ENCODE measurements at regions not wholly inside any gene's neighbourhood (a gene's known extent, or its start where the extent isn't known, plus 50 kb on each side); places are given as distances from the start of the nearest gene placed in this dataset.

- no peaks in the 10 kb centered on the region for H3K27me3 ChIP-seq (ENCODE audit: control insufficient read depth, insufficient read depth, low read length)
- DNase-seq (ENCODE audit: low read depth) = no peak
- H3K36me3 ChIP-seq (ENCODE audit: control insufficient read depth, insufficient read depth, low read length) = no peaks in the 10 kb centered on the region
- no peak for TF ChIP-seq CTCF (IDR thresholded peaks at IDR 0.05; ENCODE audit: insufficient read depth, low read length, poor library complexity, severe bottlenecking)
- no peak overlapping the region for H3K4me3 ChIP-seq (ENCODE audit: low read depth, low read length)
These were observed 234.6 kb downstream of the USP25 start for GRCh38 chr21:15964236-15964855.

DNA sequence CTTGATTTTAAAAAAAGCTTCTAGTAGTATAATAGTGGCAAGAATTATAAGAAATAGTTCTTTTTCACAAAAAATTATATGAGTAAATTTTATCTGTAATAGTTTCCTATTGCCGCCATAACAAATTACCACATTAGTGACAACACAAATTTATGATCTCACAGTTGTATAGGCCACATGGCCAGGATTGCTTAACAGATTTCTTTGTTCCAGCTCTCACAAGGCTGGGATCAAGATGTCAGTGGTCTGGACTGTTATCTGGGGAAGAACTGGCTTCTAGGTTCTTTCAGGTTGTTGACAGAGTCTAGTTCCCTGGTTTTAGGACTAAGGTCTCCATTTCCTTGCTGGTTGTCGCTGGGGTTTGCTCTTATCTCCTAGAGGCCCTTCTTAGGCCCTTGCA lies 236.4 kb downstream of the USP25 start:
- no peak for TF ChIP-seq CTCF (IDR thresholded peaks at IDR 0.05; ENCODE audit: insufficient read depth, low read length, poor library complexity, severe bottlenecking)
- H3K27me3 ChIP-seq (ENCODE audit: control insufficient read depth, insufficient read depth, low read length) = no peaks in the 10 kb centered on the region

DNA sequence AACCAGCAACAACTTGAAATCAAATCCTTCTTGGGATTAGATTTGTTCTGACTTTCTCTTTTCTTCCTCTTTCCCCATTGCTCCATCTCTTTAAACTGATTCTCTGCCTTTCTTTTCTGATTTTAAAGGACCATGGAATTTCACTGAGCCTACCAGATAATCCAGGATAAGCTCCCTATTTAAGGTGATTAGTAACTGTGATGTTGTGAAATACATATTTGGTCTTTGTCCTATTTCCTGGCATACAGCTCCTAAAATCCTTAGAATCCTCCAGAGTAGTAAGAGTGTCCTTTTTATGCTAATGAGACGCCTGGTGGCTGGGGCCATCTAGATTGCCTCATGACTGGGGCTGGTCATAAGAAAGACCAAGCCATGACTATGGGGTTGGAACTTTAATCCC lies 236.9 kb downstream of the USP25 start:
- H3K4me3 ChIP-seq (ENCODE audit: low read depth, low read length) = no peak overlapping the region
- H3K36me3 ChIP-seq (ENCODE audit: control insufficient read depth, insufficient read depth, low read length) = no peaks in the 10 kb centered on the region
- H3K27me3 ChIP-seq (ENCODE audit: control insufficient read depth, insufficient read depth, low read length) = no peaks in the 10 kb centered on the region
- no peak for DNase-seq (ENCODE audit: low read depth)
- TF ChIP-seq CTCF (IDR thresholded peaks at IDR 0.05; ENCODE audit: insufficient read depth, low read length, poor library complexity, severe bottlenecking) = no peak

More for the DNA sequence above, 236.4 kb downstream of the USP25 start:
- DNase-seq (ENCODE audit: low read depth) = no peak
- H3K4me3 ChIP-seq (ENCODE audit: low read depth, low read length) = no peak overlapping the region
- H3K36me3 ChIP-seq (ENCODE audit: control insufficient read depth, insufficient read depth, low read length) = no peaks in the 10 kb centered on the region

DNA sequence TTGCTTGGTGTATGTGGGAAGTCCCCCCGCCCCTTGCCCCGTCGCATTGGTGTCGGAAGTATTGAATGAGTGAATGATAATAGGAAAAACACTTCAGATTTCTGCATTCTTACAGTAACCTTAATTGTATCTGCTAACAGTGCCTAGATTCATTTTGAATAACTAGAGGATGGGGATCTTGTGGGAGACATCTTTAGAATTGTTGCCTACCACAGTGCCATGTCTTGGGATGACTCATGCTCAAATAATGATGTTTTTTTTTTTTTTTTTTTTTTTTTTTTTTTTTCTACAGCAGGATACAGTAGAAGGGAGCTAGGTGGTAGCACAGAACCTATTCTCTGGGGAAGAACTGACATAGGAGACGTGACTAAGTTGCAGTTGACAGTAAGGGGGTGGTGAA lies 237.9 kb downstream of the USP25 start:
- H3K36me3 ChIP-seq (ENCODE audit: control insufficient read depth, insufficient read depth, low read length) = no peaks in the 10 kb centered on the region
- no peaks in the 10 kb centered on the region for H3K27me3 ChIP-seq (ENCODE audit: control insufficient read depth, insufficient read depth, low read length)
- H3K4me3 ChIP-seq (ENCODE audit: low read depth, low read length) = no peak overlapping the region
- no peak for DNase-seq (ENCODE audit: low read depth)
- TF ChIP-seq CTCF (IDR thresholded peaks at IDR 0.05; ENCODE audit: insufficient read depth, low read length, poor library complexity, severe bottlenecking) = no peak

DNA sequence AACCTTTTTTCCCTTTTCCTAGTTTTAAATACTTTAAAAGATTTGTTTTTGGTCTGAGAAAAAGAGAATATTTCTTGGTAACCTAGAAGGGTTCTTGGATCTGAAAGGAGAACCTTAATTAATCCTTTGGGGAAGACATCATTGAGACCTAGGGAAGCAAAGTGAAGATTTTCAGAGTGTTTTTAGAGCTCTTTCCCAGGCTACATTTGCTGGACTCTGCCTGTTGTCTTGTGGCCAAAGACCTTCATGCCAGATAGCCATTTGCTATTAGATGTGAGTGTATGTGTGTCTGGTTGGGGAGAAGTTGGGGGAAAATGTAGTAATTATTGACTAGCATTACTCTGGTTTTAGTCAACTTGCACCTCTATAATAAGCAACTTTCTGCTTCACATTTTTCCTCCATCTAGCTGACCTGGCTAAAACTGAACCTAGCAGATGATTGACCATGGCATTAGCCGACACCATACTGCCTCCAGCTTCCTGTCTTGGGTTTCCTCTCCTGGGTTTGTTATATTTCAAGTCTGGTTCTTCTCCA lies 239.1 kb downstream of the USP25 start:
- H3K36me3 ChIP-seq (ENCODE audit: control insufficient read depth, insufficient read depth, low read length) = no peaks in the 10 kb centered on the region
- no peaks in the 10 kb centered on the region for H3K27me3 ChIP-seq (ENCODE audit: control insufficient read depth, insufficient read depth, low read length)
- no peak for DNase-seq (ENCODE audit: low read depth)
- no peak overlapping the region for H3K4me3 ChIP-seq (ENCODE audit: low read depth, low read length)
- TF ChIP-seq CTCF (IDR thresholded peaks at IDR 0.05; ENCODE audit: insufficient read depth, low read length, poor library complexity, severe bottlenecking) = no peak

DNA sequence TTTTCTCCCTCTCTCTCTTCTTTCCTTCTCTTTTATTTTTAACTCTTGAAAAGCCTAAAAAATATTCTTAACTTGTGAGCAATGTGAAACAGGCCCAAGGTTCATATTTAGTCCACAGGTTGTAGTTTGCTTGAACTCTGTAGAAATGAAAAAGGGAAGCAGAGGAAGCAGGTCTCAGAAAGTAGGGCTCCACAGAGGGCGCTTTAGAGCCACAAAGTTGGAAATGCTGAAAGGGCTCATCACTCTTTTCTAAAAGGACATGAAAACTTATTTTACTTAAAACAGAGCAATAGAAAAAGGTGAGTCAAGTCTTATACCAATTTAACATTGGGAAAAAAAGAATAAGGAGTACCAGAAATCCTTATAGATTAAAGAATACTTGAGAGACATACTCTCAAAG lies 247.0 kb downstream of the USP25 start:
- Histone ChIP-seq H3K4me3 (ENCODE audit: low read depth, low read length) (no peak overlapping the region), H3K27me3 (ENCODE audit: control insufficient read depth, insufficient read depth, low read length) (no peaks in the 10 kb centered on the region), H3K36me3 (ENCODE audit: control insufficient read depth, insufficient read depth, low read length) (no peaks in the 10 kb centered on the region)
- TF ChIP-seq CTCF (IDR thresholded peaks at IDR 0.05; ENCODE audit: insufficient read depth, low read length, poor library complexity, severe bottlenecking) = peak; percentile 34
- no peak for DNase-seq (ENCODE audit: low read depth)
